ENCODE measurements at regions not wholly inside any gene's neighbourhood (a gene's known extent, or its start where the extent isn't known, plus 50 kb on each side); places are given as distances from the start of the nearest gene placed in this dataset.

- Histone ChIP-seq H4K20me1 (ENCODE audit: control insufficient read depth, extremely low read depth, insufficient read depth, low read length) (no peaks in the 10 kb centered on the region), H3K9me3 (ENCODE audit: control insufficient read depth, low read depth, low read length) (no peaks in the 10 kb centered on the region), H3K4me2 (ENCODE audit: control insufficient read depth, extremely low read depth, insufficient read depth, low read depth, low read length) (no peak overlapping the region), H3K27ac (ENCODE audit: control insufficient read depth, insufficient read depth, low read length) (no peak overlapping the region), H3K27me3 (ENCODE audit: control insufficient read depth, extremely low read depth, insufficient read depth, low read length) (peaks cover 2% of the 10 kb centered on the region), H3K79me2 (ENCODE audit: control insufficient read depth, insufficient read depth, low read length) (no peaks in the 10 kb centered on the region), H3K9ac (ENCODE audit: control insufficient read depth, extremely low read depth, insufficient read depth, low read length) (no peak overlapping the region), H2AFZ (ENCODE audit: control insufficient read depth, low read length) (no peak overlapping the region), H3K4me3 (ENCODE audit: control insufficient read depth in 2 of 3, extremely low read depth in 1 of 3, insufficient read depth in 2 of 3, low read depth in 1 of 3, low read length in 3 of 3) (no peak overlapping the region), H3K36me3 (ENCODE audit: control insufficient read depth in 2 of 2, extremely low read depth in 1 of 2, insufficient read depth in 2 of 2, low read length in 2 of 2) (no peaks in the 10 kb centered on the region), H3K4me1 (ENCODE audit: control insufficient read depth, extremely low read depth, insufficient read depth, low read length) (no peaks in the 10 kb centered on the region), H3K9me1 (ENCODE audit: control insufficient read depth, extremely low read depth, insufficient read depth, low read length) (no peaks in the 10 kb centered on the region)
- dilution Hi-C loops (cut with MboI; ENCODE audit: extremely low pct_ligation_motif_present, low sequenced_read_pairs) = no loop called here
- FAIRE-seq (no peak), DNase-seq (ENCODE audit: low read depth, low spot score) (no peak)
- no peak for TF ChIP-seq CTCF (optimal IDR thresholded peaks at IDR 0.05 in 1 of 3, IDR thresholded peaks at IDR 0.05 in 1 of 3, conservative IDR thresholded peaks at IDR 0.05 in 1 of 3; ENCODE audit: extremely low read depth in 1 of 3, insufficient read depth in 2 of 3, low read length in 3 of 3)
Observed at GRCh38 chr6:166710084-166710483, 83.0 kb upstream of the RPS6KA2 start.

GRCh38 chr6:166708460-166708859 is 81.4 kb upstream of the RPS6KA2 start:
- FAIRE-seq (no peak), DNase-seq (ENCODE audit: low read depth, low spot score) (no peak)
- no peak overlapping the region for H3K4me2 ChIP-seq (ENCODE audit: control insufficient read depth, extremely low read depth, insufficient read depth, low read depth, low read length)
- H3K36me3 ChIP-seq (ENCODE audit: control insufficient read depth in 2 of 2, extremely low read depth in 1 of 2, insufficient read depth in 2 of 2, low read length in 2 of 2) = no peaks in the 10 kb centered on the region
- H3K9me1 ChIP-seq (ENCODE audit: control insufficient read depth, extremely low read depth, insufficient read depth, low read length) = no peaks in the 10 kb centered on the region
- H3K9me3 ChIP-seq (ENCODE audit: control insufficient read depth, low read depth, low read length) = no peaks in the 10 kb centered on the region
- dilution Hi-C loops (cut with MboI; ENCODE audit: extremely low pct_ligation_motif_present, low sequenced_read_pairs) = no loop called here
- H3K9ac ChIP-seq (ENCODE audit: control insufficient read depth, extremely low read depth, insufficient read depth, low read length) = no peak overlapping the region
- H2AFZ ChIP-seq (ENCODE audit: control insufficient read depth, low read length) = no peak overlapping the region
- H3K4me1 ChIP-seq (ENCODE audit: control insufficient read depth, extremely low read depth, insufficient read depth, low read length) = no peaks in the 10 kb centered on the region
- H3K27me3 ChIP-seq (ENCODE audit: control insufficient read depth, extremely low read depth, insufficient read depth, low read length) = peaks cover 9% of the 10 kb centered on the region
- H3K79me2 ChIP-seq (ENCODE audit: control insufficient read depth, insufficient read depth, low read length) = no peaks in the 10 kb centered on the region
- H4K20me1 ChIP-seq (ENCODE audit: control insufficient read depth, extremely low read depth, insufficient read depth, low read length) = no peaks in the 10 kb centered on the region
- H3K4me3 ChIP-seq (ENCODE audit: control insufficient read depth in 2 of 3, extremely low read depth in 1 of 3, insufficient read depth in 2 of 3, low read depth in 1 of 3, low read length in 3 of 3) = no peak overlapping the region
- no peak overlapping the region for H3K27ac ChIP-seq (ENCODE audit: control insufficient read depth, insufficient read depth, low read length)
- TF ChIP-seq CTCF (optimal IDR thresholded peaks at IDR 0.05 in 1 of 3, IDR thresholded peaks at IDR 0.05 in 1 of 3, conservative IDR thresholded peaks at IDR 0.05 in 1 of 3; ENCODE audit: extremely low read depth in 1 of 3, insufficient read depth in 2 of 3, low read length in 3 of 3) (no peak), EZH2 (IDR thresholded peaks at IDR 0.05; ENCODE audit: low read length) (no peak)

Data from keratinocyte (primary cell).